ENCODE measurements at regions not wholly inside any gene's neighbourhood (a gene's known extent, or its start where the extent isn't known, plus 50 kb on each side); places are given as distances from the start of the nearest gene placed in this dataset.

DNA sequence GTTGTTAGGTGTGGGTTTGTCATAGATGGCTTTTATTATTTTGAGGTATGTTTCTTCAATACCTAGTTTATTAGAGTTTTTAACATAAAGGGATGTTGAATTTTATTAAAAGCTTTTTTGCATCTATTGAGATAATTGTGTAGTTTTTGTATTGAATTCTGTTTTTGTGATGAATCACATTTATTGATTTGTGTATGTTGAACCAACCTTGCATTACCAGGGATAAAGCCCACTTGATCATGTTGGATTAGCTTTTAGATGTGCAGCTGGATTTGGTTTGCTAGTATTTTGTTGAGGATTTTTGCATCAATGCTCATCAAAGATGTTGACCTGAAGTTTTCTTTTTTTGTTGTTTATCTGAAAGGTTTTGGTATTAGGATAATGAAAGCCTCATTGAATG, 328.2 kb downstream of the ADCYAP1 start:
- no peak for DNase-seq (ENCODE audit: low spot score)
- H3K27ac ChIP-seq, result no peak overlapping the region
- CTCF ChIA-PET, result interaction anchor here (0.7 kb wide), 1 partner anchor 16 kb away, joined by 4 read pairs; no protein-coding TSS in a partner anchor
- TF ChIP-seq, protein P1, sequence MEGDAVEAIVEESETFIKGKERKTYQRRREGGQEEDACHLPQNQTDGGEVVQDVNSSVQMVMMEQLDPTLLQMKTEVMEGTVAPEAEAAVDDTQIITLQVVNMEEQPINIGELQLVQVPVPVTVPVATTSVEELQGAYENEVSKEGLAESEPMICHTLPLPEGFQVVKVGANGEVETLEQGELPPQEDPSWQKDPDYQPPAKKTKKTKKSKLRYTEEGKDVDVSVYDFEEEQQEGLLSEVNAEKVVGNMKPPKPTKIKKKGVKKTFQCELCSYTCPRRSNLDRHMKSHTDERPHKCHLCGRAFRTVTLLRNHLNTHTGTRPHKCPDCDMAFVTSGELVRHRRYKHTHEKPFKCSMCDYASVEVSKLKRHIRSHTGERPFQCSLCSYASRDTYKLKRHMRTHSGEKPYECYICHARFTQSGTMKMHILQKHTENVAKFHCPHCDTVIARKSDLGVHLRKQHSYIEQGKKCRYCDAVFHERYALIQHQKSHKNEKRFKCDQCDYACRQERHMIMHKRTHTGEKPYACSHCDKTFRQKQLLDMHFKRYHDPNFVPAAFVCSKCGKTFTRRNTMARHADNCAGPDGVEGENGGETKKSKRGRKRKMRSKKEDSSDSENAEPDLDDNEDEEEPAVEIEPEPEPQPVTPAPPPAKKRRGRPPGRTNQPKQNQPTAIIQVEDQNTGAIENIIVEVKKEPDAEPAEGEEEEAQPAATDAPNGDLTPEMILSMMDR (conservative IDR thresholded peaks at IDR 0.05; ENCODE audit: low read depth), result no peak
- POLR2A ChIA-PET (ENCODE audit: low non-redundant PET), result no interaction called here

GRCh38 chr18:1240701-1241100, 336.0 kb downstream of the ADCYAP1 start:
- ChIA-PET CTCF (no interaction called here), POLR2A (ENCODE audit: low non-redundant PET) (no interaction called here)
- no peak for DNase-seq (ENCODE audit: low spot score)
- H3K27ac ChIP-seq, result no peak overlapping the region
- TF ChIP-seq, protein P1 (conservative IDR thresholded peaks at IDR 0.05; ENCODE audit: low read depth), result no peak

- ChIA-PET POLR2A (ENCODE audit: low non-redundant PET) (no interaction called here), CTCF (no interaction called here)
- TF ChIP-seq, protein P1 (conservative IDR thresholded peaks at IDR 0.05; ENCODE audit: low read depth), result no peak
- H3K27ac ChIP-seq, result no peak overlapping the region
- no peak for DNase-seq (ENCODE audit: low spot score)
Measured at GRCh38 chr18:1244397-1245122, 339.9 kb downstream of the ADCYAP1 start.

DNA sequence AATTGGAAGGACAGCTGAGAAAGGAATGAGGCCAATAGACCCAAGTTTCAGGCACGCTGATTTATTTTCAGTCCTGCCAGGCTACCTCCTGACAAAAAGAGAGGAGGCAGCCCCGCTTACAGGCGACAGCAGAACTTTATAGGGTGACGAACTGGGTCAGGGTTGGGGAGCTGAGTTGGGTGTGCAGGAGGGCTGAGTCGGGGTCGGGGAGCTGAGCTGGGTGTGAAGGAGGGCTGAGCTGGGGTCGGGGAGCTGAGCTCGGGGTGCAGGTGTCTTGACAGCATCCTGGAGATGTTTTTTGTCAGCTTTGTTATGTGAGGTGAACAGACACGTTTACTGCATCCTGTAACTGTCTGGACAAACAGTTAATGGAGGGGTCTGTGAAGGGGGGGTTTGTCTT, 342.2 kb downstream of the ADCYAP1 start:
- TF ChIP-seq, protein P1 (conservative IDR thresholded peaks at IDR 0.05; ENCODE audit: low read depth), result no peak
- no peak overlapping the region for H3K27ac ChIP-seq
- ChIA-PET CTCF (no interaction called here), POLR2A (ENCODE audit: low non-redundant PET) (no interaction called here)
- no peak for DNase-seq (ENCODE audit: low spot score)

DNA sequence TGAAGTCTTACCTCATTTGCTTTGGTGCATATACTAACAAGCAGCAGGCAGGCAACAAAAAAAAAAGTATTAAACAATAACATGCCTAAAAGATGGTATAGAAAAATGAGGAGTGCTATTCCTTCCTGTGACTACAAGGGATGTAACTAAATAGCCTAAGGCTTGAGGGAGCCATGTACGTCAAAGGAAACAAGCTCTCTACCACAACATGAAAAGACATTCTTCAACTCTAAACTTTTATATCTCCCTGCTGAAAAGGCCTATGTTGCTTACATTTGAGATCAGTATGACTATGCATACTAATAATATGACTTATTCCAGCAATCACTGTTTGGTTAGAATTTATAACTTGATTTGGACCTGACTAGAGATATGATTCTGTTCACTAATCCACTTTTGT, 347.9 kb downstream of the ADCYAP1 start:
- ChIA-PET POLR2A (ENCODE audit: low non-redundant PET) (no interaction called here), CTCF (no interaction called here)
- DNase-seq (ENCODE audit: low spot score), result no peak
- no peak overlapping the region for H3K27ac ChIP-seq
- TF ChIP-seq, protein P1 (conservative IDR thresholded peaks at IDR 0.05; ENCODE audit: low read depth), result no peak

DNA sequence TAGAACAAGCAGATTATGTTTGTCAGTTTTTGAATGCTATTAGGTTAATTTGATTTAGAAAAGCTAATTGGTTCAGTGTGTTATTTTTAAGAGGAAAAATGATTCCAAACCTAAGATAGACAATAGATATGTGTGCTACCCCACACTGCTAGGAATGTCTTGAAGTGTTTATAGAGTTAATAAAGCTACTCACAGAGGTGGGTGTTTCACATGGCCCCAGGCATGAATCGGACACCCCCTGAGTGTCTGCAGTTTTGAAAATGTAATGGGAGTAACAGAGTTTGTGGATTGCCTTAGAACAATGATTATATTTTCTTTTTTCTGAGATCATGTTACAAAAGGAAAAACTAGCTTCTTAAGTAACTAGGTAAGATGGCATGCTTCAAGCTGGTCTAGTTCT, 348.3 kb downstream of the ADCYAP1 start:
- DNase-seq (ENCODE audit: low spot score), result no peak
- H3K27ac ChIP-seq, result no peak overlapping the region
- ChIA-PET CTCF (no interaction called here), POLR2A (ENCODE audit: low non-redundant PET) (no interaction called here)
- TF ChIP-seq, protein P1 (conservative IDR thresholded peaks at IDR 0.05; ENCODE audit: low read depth), result no peak
